ENCODE measurements at regions not wholly inside any gene's neighbourhood (a gene's known extent, or its start where the extent isn't known, plus 50 kb on each side); places are given as distances from the start of the nearest gene placed in this dataset.

GRCh38 chr14:97074456-97074855, 277.3 kb downstream of the VRK1 start:
- TF ChIP-seq CTCF (IDR thresholded peaks at IDR 0.05): no peak
- TF ChIP-seq EP300 (IDR thresholded peaks at IDR 0.05): no peak
- TF ChIP-seq POLR2AphosphoS5 (IDR thresholded peaks at IDR 0.05): no peak
- no peak for TF ChIP-seq POLR2A (IDR thresholded peaks at IDR 0.05)
